Central memory CD8-positive, alpha-beta T cell (primary cell): ENCODE measurements at regions not wholly inside any gene's neighbourhood (a gene's known extent, or its start where the extent isn't known, plus 50 kb on each side); places are given as distances from the start of the nearest gene placed in this dataset.

ENCODE experiments used
- ATAC-seq: fragments of 150-1000 bp; cut with Tn5 transposase; replicated peaks from 2 replicates; pipeline ENCODE4 v1.10.0; 2022; ENCODE audit warnings: mild to moderate bottlenecking, moderate FRiP score, moderate number of reproducible peaks; ENCODE audit not compliant: poor library complexity, severe bottlenecking; ENCODE audit errors: extremely low read depth
- DNase-seq, 2 donors: peaks; one replicate each; pipeline ENCODE4 v3.0.0; 2021; ENCODE audit warnings: low spot score in 2 of 2
- H3K27ac Mint-ChIP-seq: one replicate; pipeline ENCODE4 v1.8.0; 2022; ENCODE audit warnings: low read depth, mild to moderate bottlenecking, moderate library complexity, mixed read lengths
- H3K27me3 Mint-ChIP-seq: one replicate; pipeline ENCODE4 v1.8.0; 2022; ENCODE audit warnings: mixed read lengths
- H3K36me3 Mint-ChIP-seq: one replicate; pipeline ENCODE4 v1.8.0; 2022; ENCODE audit warnings: mild to moderate bottlenecking, moderate library complexity, mixed read lengths; ENCODE audit not compliant: insufficient read depth
- H3K4me1 Mint-ChIP-seq: one replicate; pipeline ENCODE4 v1.8.0; 2022; ENCODE audit warnings: mixed read lengths
- H3K4me3 Mint-ChIP-seq: one replicate; pipeline ENCODE4 v1.8.0; 2022; ENCODE audit warnings: mild to moderate bottlenecking, moderate library complexity, mixed read lengths
- H3K9me3 Mint-ChIP-seq: one replicate; pipeline ENCODE4 v1.8.0; 2022; ENCODE audit warnings: mixed read lengths

GRCh38 chr20:40188319-40188718 lies 500.7 kb downstream of the MAFB start:
- Mint-ChIP-seq H3K9me3 (no peaks in the 10 kb centered on the region), H3K4me3 (no peak overlapping the region), H3K27ac (no peak overlapping the region), H3K36me3 (no peaks in the 10 kb centered on the region), H3K4me1 (no peaks in the 10 kb centered on the region), H3K27me3 (peaks cover 10% of the 10 kb centered on the region)
- ATAC-seq: no peak
- no peak for DNase-seq

DNA sequence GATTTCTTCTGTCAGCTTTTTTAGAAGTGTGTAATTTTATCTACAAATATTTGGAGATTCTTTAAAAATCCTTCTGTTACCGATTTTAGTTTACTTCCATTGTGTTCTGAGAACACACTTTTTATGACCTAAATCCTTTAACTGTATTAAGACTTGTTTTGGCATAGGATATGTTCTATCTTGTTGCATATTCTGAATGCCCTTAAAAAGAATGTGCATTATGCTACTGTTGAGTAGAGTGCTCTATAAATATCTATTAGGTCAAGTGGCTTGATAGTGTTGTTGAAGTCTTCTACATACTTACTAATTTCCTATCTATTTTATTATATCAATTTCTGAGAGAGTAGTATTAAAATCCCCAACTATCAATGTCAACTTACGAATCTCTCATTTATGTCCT lies 502.2 kb downstream of the MAFB start:
- Mint-ChIP-seq H3K4me1 (no peaks in the 10 kb centered on the region), H3K27ac (no peak overlapping the region), H3K9me3 (no peaks in the 10 kb centered on the region), H3K4me3 (no peak overlapping the region), H3K27me3 (peaks cover 10% of the 10 kb centered on the region), H3K36me3 (no peaks in the 10 kb centered on the region)
- DNase-seq (no peak), ATAC-seq (no peak)

- Mint-ChIP-seq H3K4me3 (no peak overlapping the region), H3K36me3 (no peaks in the 10 kb centered on the region), H3K4me1 (no peaks in the 10 kb centered on the region), H3K27me3 (no peaks in the 10 kb centered on the region), H3K27ac (no peak overlapping the region), H3K9me3 (no peaks in the 10 kb centered on the region)
- ATAC-seq (no peak), DNase-seq (no peak)
Measured at GRCh38 chr20:40181676-40182075, 507.4 kb downstream of the MAFB start.

DNA sequence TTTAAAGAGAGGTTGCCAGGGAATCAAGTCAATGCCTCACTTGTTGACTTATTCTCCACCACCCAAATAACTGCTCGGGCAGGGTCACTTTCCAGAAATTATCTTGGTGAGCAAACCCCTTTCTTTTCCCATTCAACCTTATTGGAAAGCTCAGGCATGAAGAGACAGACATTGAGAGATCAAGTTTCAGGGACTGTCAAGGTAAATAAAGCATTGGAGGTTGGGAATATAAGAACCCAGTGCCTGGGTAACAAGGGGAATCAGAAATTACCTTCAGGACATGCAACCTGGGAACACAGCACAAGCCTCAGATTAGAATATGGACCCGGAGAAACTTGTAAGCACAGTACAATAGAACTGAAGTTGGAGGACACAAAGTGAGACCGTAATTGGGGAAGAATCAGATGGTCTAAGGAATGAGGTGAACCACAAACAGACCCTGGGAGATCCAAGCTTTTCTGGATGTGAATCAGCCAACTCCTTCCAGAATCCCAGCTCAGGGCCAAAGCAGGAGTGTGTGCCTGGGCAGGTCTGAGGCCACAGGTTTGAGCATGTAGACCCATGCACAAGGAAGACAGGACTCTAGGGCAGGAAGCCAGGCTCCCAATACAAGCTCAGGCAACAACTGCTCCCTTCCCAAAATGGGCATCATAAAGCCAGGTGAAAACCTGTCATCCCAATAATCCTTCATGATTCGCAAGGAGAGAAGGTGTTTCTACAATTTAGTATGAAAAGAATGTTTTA lies 512.8 kb downstream of the MAFB start:
- no peaks in the 10 kb centered on the region for H3K9me3 Mint-ChIP-seq
- H3K27ac Mint-ChIP-seq: no peak overlapping the region
- no peaks in the 10 kb centered on the region for H3K36me3 Mint-ChIP-seq
- ATAC-seq (no peak), DNase-seq (no peak)
- no peak overlapping the region for H3K4me3 Mint-ChIP-seq
- H3K27me3 Mint-ChIP-seq: peaks cover 8% of the 10 kb centered on the region
- H3K4me1 Mint-ChIP-seq: no peaks in the 10 kb centered on the region

DNA sequence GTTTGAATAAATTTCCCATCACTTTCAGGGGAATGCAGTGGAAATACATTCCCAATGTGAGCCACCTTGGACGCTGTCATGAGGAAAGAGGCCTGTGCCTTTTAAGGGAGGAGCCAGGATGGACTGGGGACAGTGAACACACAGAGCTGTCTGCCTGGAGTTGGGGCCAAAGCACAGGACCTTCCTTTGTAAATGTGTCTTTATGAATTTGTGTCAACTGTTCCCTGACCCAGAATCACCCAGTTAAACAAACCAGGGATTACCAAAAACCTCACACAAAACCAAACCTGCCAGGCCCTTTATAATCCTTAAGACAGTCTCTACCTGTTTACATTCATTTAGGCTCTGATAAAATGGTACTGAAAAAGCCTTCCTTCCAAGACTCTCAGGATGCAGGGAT lies 513.7 kb downstream of the MAFB start:
- H3K36me3 Mint-ChIP-seq: no peaks in the 10 kb centered on the region
- ATAC-seq (no peak), DNase-seq (no peak)
- no peaks in the 10 kb centered on the region for H3K4me1 Mint-ChIP-seq
- peaks cover 8% of the 10 kb centered on the region for H3K27me3 Mint-ChIP-seq
- no peak overlapping the region for H3K4me3 Mint-ChIP-seq
- H3K9me3 Mint-ChIP-seq: no peaks in the 10 kb centered on the region
- H3K27ac Mint-ChIP-seq: no peak overlapping the region

GRCh38 chr20:40173872-40174271 lies 515.2 kb downstream of the MAFB start:
- Mint-ChIP-seq H3K27me3 (peaks cover 8% of the 10 kb centered on the region), H3K9me3 (no peaks in the 10 kb centered on the region), H3K4me1 (no peaks in the 10 kb centered on the region), H3K4me3 (no peak overlapping the region), H3K36me3 (no peaks in the 10 kb centered on the region), H3K27ac (no peak overlapping the region)
- DNase-seq (no peak), ATAC-seq (no peak)

GRCh38 chr20:40168981-40169620 lies 519.9 kb downstream of the MAFB start:
- DNase-seq (no peak), ATAC-seq (no peak)
- Mint-ChIP-seq H3K27me3 (peaks cover 6% of the 10 kb centered on the region), H3K9me3 (no peaks in the 10 kb centered on the region), H3K4me3 (no peak overlapping the region), H3K27ac (no peak overlapping the region), H3K4me1 (no peaks in the 10 kb centered on the region), H3K36me3 (no peaks in the 10 kb centered on the region)

- H3K4me1 Mint-ChIP-seq: no peaks in the 10 kb centered on the region
- ATAC-seq: no peak
Measured at GRCh38 chr20:40161391-40161790, 527.6 kb downstream of the MAFB start.

DNA sequence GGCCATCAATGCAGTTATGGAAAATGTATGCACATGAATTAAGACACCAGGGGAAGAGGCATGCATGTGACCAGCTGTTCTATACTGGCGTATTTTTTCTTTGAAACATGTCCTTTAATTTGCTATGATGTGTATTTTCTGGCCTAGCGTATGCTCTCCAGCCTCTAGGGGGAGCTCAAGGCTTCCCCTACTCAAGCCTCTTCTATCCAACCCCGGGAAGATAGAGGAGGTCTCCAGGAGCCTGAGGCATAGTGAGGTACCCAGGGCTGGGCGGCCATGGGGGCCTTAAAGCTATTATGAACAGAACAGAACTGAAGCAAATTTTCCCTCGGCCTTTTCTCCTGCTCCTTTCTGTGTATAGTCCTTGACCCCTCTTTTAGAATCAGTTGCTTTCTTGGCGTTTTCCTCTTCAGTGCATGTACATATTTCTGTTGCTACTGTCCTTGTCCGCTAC lies 528.9 kb downstream of the MAFB start:
- H3K9me3 Mint-ChIP-seq: no peaks in the 10 kb centered on the region
- ATAC-seq: no peak
- H3K36me3 Mint-ChIP-seq: no peaks in the 10 kb centered on the region
- H3K4me3 Mint-ChIP-seq: no peak overlapping the region
- H3K27me3 Mint-ChIP-seq: no peaks in the 10 kb centered on the region
- DNase-seq: no peak
- H3K27ac Mint-ChIP-seq: no peak overlapping the region
- H3K4me1 Mint-ChIP-seq: no peaks in the 10 kb centered on the region

More at GRCh38 chr20:40161391-40161790, 527.6 kb downstream of the MAFB start:
- Mint-ChIP-seq H3K4me3 (no peak overlapping the region), H3K9me3 (no peaks in the 10 kb centered on the region), H3K36me3 (no peaks in the 10 kb centered on the region), H3K27me3 (no peaks in the 10 kb centered on the region), H3K27ac (no peak overlapping the region)
- DNase-seq: no peak

DNA sequence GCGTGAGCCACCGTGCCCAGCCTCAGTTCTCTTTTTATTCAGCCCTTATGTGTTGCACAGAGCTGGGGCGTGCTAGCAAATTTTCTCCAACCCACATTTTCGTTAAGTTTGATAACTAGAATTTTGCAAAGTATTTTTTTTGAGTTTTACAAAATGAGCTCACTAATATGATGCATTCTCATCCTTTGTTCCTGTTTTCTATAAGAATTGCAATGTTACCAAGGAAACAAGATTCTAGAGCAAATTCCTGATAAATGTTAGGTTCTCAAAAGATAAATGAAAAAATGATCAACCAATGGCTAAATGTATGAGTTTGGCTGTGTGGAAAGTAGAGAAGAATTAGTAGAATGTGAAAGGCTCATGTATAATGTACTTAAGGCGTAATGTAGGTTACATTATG lies 529.8 kb downstream of the MAFB start:
- H3K27ac Mint-ChIP-seq: no peak overlapping the region
- no peaks in the 10 kb centered on the region for H3K4me1 Mint-ChIP-seq
- H3K4me3 Mint-ChIP-seq: no peak overlapping the region
- ATAC-seq (no peak), DNase-seq (no peak)
- no peaks in the 10 kb centered on the region for H3K9me3 Mint-ChIP-seq
- H3K36me3 Mint-ChIP-seq: no peaks in the 10 kb centered on the region
- H3K27me3 Mint-ChIP-seq: no peaks in the 10 kb centered on the region

GRCh38 chr20:40156600-40157317 lies 532.3 kb downstream of the MAFB start:
- Mint-ChIP-seq H3K9me3 (no peaks in the 10 kb centered on the region), H3K4me1 (no peaks in the 10 kb centered on the region), H3K4me3 (no peak overlapping the region), H3K27ac (no peak overlapping the region), H3K36me3 (no peaks in the 10 kb centered on the region), H3K27me3 (no peaks in the 10 kb centered on the region)
- ATAC-seq (no peak), DNase-seq (no peak)

- no peaks in the 10 kb centered on the region for H3K36me3 Mint-ChIP-seq
- H3K4me1 Mint-ChIP-seq: no peaks in the 10 kb centered on the region
- ATAC-seq (no peak), DNase-seq (no peak)
- H3K27me3 Mint-ChIP-seq: no peaks in the 10 kb centered on the region
- no peak overlapping the region for H3K4me3 Mint-ChIP-seq
- no peaks in the 10 kb centered on the region for H3K9me3 Mint-ChIP-seq
- no peak overlapping the region for H3K27ac Mint-ChIP-seq
Measured at GRCh38 chr20:40154514-40154913, 534.5 kb downstream of the MAFB start.

- Mint-ChIP-seq H3K9me3 (no peaks in the 10 kb centered on the region), H3K4me1 (no peaks in the 10 kb centered on the region), H3K27ac (no peak overlapping the region), H3K27me3 (no peaks in the 10 kb centered on the region), H3K4me3 (no peak overlapping the region), H3K36me3 (no peaks in the 10 kb centered on the region)
- DNase-seq: no peak
- ATAC-seq: no peak
Measured at GRCh38 chr20:40148886-40149285, 540.1 kb downstream of the MAFB start.
